ENCODE measurements at regions not wholly inside any gene's neighbourhood (a gene's known extent, or its start where the extent isn't known, plus 50 kb on each side); places are given as distances from the start of the nearest gene placed in this dataset.

GRCh38 chr1:229031481-229032341, 239.2 kb upstream of the RAB4A start:
- H3K36me3 ChIP-seq (ENCODE audit: control insufficient read depth, insufficient read depth, low read length) = no peaks in the 10 kb centered on the region
- no peaks in the 10 kb centered on the region for H3K4me1 ChIP-seq
- H3K27me3 ChIP-seq (ENCODE audit: control insufficient read depth, insufficient read depth, low read length) = no peaks in the 10 kb centered on the region
- no peaks in the 10 kb centered on the region for H3K9me3 ChIP-seq (ENCODE audit: control insufficient read depth, low read length)
- H3K9ac ChIP-seq = no peak overlapping the region
- H3K4me3 ChIP-seq (ENCODE audit: low read depth, low read length) = no peak overlapping the region
- no peaks in the 10 kb centered on the region for H3K79me2 ChIP-seq
- no peak overlapping the region for H2AFZ ChIP-seq
- TF ChIP-seq, protein P1, sequence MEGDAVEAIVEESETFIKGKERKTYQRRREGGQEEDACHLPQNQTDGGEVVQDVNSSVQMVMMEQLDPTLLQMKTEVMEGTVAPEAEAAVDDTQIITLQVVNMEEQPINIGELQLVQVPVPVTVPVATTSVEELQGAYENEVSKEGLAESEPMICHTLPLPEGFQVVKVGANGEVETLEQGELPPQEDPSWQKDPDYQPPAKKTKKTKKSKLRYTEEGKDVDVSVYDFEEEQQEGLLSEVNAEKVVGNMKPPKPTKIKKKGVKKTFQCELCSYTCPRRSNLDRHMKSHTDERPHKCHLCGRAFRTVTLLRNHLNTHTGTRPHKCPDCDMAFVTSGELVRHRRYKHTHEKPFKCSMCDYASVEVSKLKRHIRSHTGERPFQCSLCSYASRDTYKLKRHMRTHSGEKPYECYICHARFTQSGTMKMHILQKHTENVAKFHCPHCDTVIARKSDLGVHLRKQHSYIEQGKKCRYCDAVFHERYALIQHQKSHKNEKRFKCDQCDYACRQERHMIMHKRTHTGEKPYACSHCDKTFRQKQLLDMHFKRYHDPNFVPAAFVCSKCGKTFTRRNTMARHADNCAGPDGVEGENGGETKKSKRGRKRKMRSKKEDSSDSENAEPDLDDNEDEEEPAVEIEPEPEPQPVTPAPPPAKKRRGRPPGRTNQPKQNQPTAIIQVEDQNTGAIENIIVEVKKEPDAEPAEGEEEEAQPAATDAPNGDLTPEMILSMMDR (IDR thresholded peaks at IDR 0.05) = no peak
- no peak overlapping the region for H3K4me2 ChIP-seq (ENCODE audit: low read length)
- H3K27ac ChIP-seq = no peak overlapping the region

- Histone ChIP-seq H3K9ac (no peak overlapping the region), H3K4me1 (no peaks in the 10 kb centered on the region)
Measured at GRCh38 chr1:229032375-229032774, 238.5 kb upstream of the RAB4A start.

GRCh38 chr1:229033480-229033879, 237.4 kb upstream of the RAB4A start:
- Histone ChIP-seq H3K9me3 (ENCODE audit: control insufficient read depth, low read length) (no peaks in the 10 kb centered on the region), H3K9ac (no peak overlapping the region), H3K27me3 (ENCODE audit: control insufficient read depth, insufficient read depth, low read length) (no peaks in the 10 kb centered on the region), H3K4me3 (ENCODE audit: low read depth, low read length) (no peak overlapping the region), H3K4me1 (no peaks in the 10 kb centered on the region), H3K79me2 (no peaks in the 10 kb centered on the region), H3K4me2 (ENCODE audit: low read length) (no peak overlapping the region), H2AFZ (no peak overlapping the region), H3K27ac (no peak overlapping the region), H3K36me3 (ENCODE audit: control insufficient read depth, insufficient read depth, low read length) (no peaks in the 10 kb centered on the region)
- TF ChIP-seq, protein P1 (IDR thresholded peaks at IDR 0.05) = no peak

More at GRCh38 chr1:229032375-229032774, 238.5 kb upstream of the RAB4A start:
- no peaks in the 10 kb centered on the region for H3K79me2 ChIP-seq
- H3K27ac ChIP-seq = no peak overlapping the region
- no peaks in the 10 kb centered on the region for H3K9me3 ChIP-seq (ENCODE audit: control insufficient read depth, low read length)
- H3K36me3 ChIP-seq (ENCODE audit: control insufficient read depth, insufficient read depth, low read length) = no peaks in the 10 kb centered on the region
- no peaks in the 10 kb centered on the region for H3K27me3 ChIP-seq (ENCODE audit: control insufficient read depth, insufficient read depth, low read length)
- TF ChIP-seq, protein P1 (IDR thresholded peaks at IDR 0.05) = no peak
- H2AFZ ChIP-seq = no peak overlapping the region
- H3K4me2 ChIP-seq (ENCODE audit: low read length) = no peak overlapping the region
- no peak overlapping the region for H3K4me3 ChIP-seq (ENCODE audit: low read depth, low read length)

- H3K79me2 ChIP-seq = no peaks in the 10 kb centered on the region
- TF ChIP-seq, protein P1 (IDR thresholded peaks at IDR 0.05) = no peak
- no peaks in the 10 kb centered on the region for H3K4me1 ChIP-seq
- H3K9ac ChIP-seq = no peak overlapping the region
- no peak overlapping the region for H3K4me3 ChIP-seq (ENCODE audit: low read depth, low read length)
- H2AFZ ChIP-seq = no peak overlapping the region
- no peaks in the 10 kb centered on the region for H3K9me3 ChIP-seq (ENCODE audit: control insufficient read depth, low read length)
- H3K27ac ChIP-seq = no peak overlapping the region
- H3K27me3 ChIP-seq (ENCODE audit: control insufficient read depth, insufficient read depth, low read length) = no peaks in the 10 kb centered on the region
- no peaks in the 10 kb centered on the region for H3K36me3 ChIP-seq (ENCODE audit: control insufficient read depth, insufficient read depth, low read length)
- no peak overlapping the region for H3K4me2 ChIP-seq (ENCODE audit: low read length)
Measured at GRCh38 chr1:229034342-229034741, 236.6 kb upstream of the RAB4A start.

Data from parathyroid adenoma (tissue), 2 donors.